ENCODE measurements at regions not wholly inside any gene's neighbourhood (a gene's known extent, or its start where the extent isn't known, plus 50 kb on each side); places are given as distances from the start of the nearest gene placed in this dataset.

DNA sequence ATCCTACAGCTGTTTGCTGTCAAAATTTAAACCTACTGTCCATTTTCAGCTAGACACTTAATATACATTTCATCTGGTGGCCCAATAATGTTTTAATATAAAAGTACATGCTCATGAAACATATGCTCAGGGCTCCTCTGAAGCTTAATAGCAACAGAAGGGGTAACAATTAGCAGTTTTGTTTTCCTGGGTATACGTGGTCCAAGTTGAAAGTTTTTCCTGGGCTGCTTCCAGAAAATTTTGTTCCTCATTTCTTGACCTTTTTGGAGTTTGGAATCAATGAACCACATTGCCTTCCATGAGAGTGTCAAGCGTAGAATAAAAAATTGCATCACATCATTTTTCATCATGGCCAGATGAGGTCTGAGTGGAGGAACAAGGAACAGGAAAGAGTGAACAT lies 537.3 kb upstream of the MGMT start:
- Histone ChIP-seq H3K9ac (ENCODE audit: low read length) (no peak overlapping the region), H3K9me3 (ENCODE audit: low read length) (no peaks in the 10 kb centered on the region), H3K27me3 (ENCODE audit: low read length) (no peaks in the 10 kb centered on the region), H2AFZ (ENCODE audit: low read length) (no peak overlapping the region), H4K20me1 (ENCODE audit: insufficient read depth, low read depth, low read length) (no peaks in the 10 kb centered on the region), H3K4me2 (ENCODE audit: low read depth, low read length, poor library complexity, severe bottlenecking) (no peak overlapping the region), H3K79me2 (ENCODE audit: low read length) (no peaks in the 10 kb centered on the region), H3K9me2 (replicated peaks; ENCODE audit: insufficient read depth, low read length) (no peaks in the 10 kb centered on the region), H3K4me1 (ENCODE audit: low read length) (no peaks in the 10 kb centered on the region), H3K4me3 (ENCODE audit: low read length) (no peak overlapping the region), H3K27ac (ENCODE audit: low read length) (no peak overlapping the region), H3K36me3 (ENCODE audit: insufficient read depth, low read length) (no peaks in the 10 kb centered on the region)
- no peak for DNase-seq

DNA sequence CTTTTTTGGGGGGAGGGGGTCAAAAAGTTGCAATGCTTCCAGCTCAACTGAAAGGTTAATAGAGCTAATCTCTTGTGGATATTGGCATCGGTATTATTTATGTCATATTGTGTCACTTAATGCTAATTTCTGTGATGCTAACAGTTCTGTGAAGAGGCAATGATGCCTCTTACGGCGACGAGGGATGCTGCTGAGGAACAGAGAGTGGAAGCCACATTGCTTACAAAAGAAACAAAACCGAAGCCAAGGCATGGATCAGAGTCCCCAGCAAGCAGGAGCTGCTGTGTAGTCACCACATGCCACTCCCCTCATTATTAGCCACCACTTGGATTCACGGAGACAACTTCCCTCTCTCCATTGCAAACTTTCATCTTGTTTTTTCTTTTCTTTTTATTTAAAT lies 536.5 kb upstream of the MGMT start:
- Histone ChIP-seq H3K9me3 (ENCODE audit: low read length) (no peaks in the 10 kb centered on the region), H3K4me1 (ENCODE audit: low read length) (no peaks in the 10 kb centered on the region), H3K4me3 (ENCODE audit: low read length) (no peak overlapping the region), H3K79me2 (ENCODE audit: low read length) (no peaks in the 10 kb centered on the region), H3K4me2 (ENCODE audit: low read depth, low read length, poor library complexity, severe bottlenecking) (no peak overlapping the region), H3K36me3 (ENCODE audit: insufficient read depth, low read length) (no peaks in the 10 kb centered on the region), H3K9me2 (replicated peaks; ENCODE audit: insufficient read depth, low read length) (no peaks in the 10 kb centered on the region), H3K27me3 (ENCODE audit: low read length) (no peaks in the 10 kb centered on the region), H2AFZ (ENCODE audit: low read length) (no peak overlapping the region), H3K27ac (ENCODE audit: low read length) (no peak overlapping the region), H4K20me1 (ENCODE audit: insufficient read depth, low read depth, low read length) (no peaks in the 10 kb centered on the region), H3K9ac (ENCODE audit: low read length) (no peak overlapping the region)
- no peak for DNase-seq

DNA sequence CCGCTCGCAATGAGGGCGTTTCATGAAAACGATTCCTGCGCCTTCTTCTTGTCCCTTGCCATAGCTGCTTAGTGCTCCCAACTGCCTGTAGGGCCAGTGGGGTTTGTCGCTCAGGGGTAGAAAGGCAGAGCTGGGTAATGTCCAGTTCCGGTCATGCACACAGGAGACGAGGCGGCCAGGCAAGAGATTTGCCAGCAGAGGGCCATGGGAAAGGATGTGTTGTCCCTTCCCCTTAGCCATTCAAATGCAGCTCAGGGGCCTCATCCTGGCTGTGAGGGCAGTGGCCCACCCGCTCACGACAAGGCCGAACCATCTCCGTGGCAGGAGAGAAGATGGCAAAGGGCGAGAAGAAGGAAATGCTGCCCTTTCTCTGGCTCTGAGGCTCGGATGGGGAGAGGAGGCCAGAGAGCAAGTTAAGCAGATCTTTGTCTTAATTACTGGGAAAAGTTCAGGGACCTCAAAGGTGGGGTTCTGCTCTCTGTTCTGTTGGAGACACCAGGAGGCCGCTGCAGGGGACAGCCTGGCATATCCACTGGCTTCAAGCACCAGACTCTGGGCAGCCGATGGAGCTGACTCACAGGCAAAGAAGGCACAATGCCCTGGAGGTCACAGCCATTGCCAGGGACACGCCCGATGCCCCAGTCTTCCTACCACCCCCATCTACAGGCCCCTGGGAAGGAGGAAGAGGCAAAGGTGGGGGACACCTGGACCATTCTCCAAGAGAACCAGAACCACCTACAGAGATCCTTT lies 534.8 kb upstream of the MGMT start:
- Histone ChIP-seq H3K9ac (ENCODE audit: low read length) (no peak overlapping the region), H3K9me2 (replicated peaks; ENCODE audit: insufficient read depth, low read length) (no peaks in the 10 kb centered on the region), H3K4me1 (ENCODE audit: low read length) (no peaks in the 10 kb centered on the region), H4K20me1 (ENCODE audit: insufficient read depth, low read depth, low read length) (no peaks in the 10 kb centered on the region), H2AFZ (ENCODE audit: low read length) (no peak overlapping the region), H3K36me3 (ENCODE audit: insufficient read depth, low read length) (no peaks in the 10 kb centered on the region), H3K27ac (ENCODE audit: low read length) (no peak overlapping the region), H3K4me3 (ENCODE audit: low read length) (no peak overlapping the region), H3K9me3 (ENCODE audit: low read length) (no peaks in the 10 kb centered on the region), H3K79me2 (ENCODE audit: low read length) (no peaks in the 10 kb centered on the region), H3K4me2 (ENCODE audit: low read depth, low read length, poor library complexity, severe bottlenecking) (no peak overlapping the region), H3K27me3 (ENCODE audit: low read length) (no peaks in the 10 kb centered on the region)
- no peak for DNase-seq

DNA sequence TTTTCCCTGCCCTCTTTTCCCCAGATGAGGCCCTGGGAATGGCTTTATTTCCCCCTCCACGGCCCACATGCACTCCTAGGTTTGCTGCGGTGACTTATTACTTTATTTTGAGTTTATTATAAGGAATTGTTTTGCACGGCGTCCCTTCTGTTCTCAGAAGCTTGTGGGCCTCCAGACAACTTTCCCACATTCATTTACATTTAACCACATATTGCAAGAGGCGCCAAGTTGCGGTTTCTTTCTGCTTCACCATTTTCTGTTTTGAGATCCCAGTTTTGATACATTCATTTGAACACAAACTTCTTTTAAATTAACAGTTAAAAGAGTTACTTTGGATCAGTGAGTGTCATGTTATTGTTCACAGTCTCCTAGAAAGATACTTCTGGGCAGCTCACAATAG lies 532.5 kb upstream of the MGMT start:
- Histone ChIP-seq H3K27me3 (ENCODE audit: low read length) (no peaks in the 10 kb centered on the region), H3K4me2 (ENCODE audit: low read depth, low read length, poor library complexity, severe bottlenecking) (no peak overlapping the region), H3K9me3 (ENCODE audit: low read length) (no peaks in the 10 kb centered on the region), H3K36me3 (ENCODE audit: insufficient read depth, low read length) (no peaks in the 10 kb centered on the region), H3K4me3 (ENCODE audit: low read length) (no peak overlapping the region), H3K4me1 (ENCODE audit: low read length) (no peaks in the 10 kb centered on the region), H3K27ac (ENCODE audit: low read length) (no peak overlapping the region), H4K20me1 (ENCODE audit: insufficient read depth, low read depth, low read length) (no peaks in the 10 kb centered on the region), H3K9ac (ENCODE audit: low read length) (no peak overlapping the region), H3K79me2 (ENCODE audit: low read length) (no peaks in the 10 kb centered on the region), H3K9me2 (replicated peaks; ENCODE audit: insufficient read depth, low read length) (no peaks in the 10 kb centered on the region), H2AFZ (ENCODE audit: low read length) (no peak overlapping the region)
- DNase-seq: no peak

DNA sequence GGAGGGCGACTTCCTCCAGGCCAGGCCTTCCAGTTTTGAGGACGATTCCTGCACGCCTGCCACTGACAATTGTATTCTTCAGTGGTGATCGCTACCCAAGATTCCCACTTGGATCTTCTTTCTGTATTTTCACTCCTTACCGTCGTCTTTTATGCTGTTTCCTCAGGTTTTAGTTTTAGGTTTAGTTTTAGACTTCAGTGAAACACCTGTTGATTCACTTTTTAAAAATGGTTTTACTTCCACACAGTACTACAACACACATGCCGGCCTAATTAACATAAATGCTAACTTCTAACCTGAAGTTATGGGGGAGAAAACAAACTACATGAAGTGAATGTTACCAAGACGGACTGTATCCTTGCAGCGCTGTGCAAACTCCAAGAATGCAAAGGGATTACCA lies 530.6 kb upstream of the MGMT start:
- Histone ChIP-seq H3K36me3 (ENCODE audit: insufficient read depth, low read length) (no peaks in the 10 kb centered on the region), H4K20me1 (ENCODE audit: insufficient read depth, low read depth, low read length) (no peaks in the 10 kb centered on the region), H3K4me2 (ENCODE audit: low read depth, low read length, poor library complexity, severe bottlenecking) (no peak overlapping the region), H3K79me2 (ENCODE audit: low read length) (no peaks in the 10 kb centered on the region), H3K27ac (ENCODE audit: low read length) (no peak overlapping the region), H3K27me3 (ENCODE audit: low read length) (no peaks in the 10 kb centered on the region), H3K9ac (ENCODE audit: low read length) (no peak overlapping the region), H3K9me2 (replicated peaks; ENCODE audit: insufficient read depth, low read length) (no peaks in the 10 kb centered on the region), H3K4me1 (ENCODE audit: low read length) (no peaks in the 10 kb centered on the region), H3K4me3 (ENCODE audit: low read length) (no peak overlapping the region), H2AFZ (ENCODE audit: low read length) (no peak overlapping the region), H3K9me3 (ENCODE audit: low read length) (no peaks in the 10 kb centered on the region)
- DNase-seq: no peak

DNA sequence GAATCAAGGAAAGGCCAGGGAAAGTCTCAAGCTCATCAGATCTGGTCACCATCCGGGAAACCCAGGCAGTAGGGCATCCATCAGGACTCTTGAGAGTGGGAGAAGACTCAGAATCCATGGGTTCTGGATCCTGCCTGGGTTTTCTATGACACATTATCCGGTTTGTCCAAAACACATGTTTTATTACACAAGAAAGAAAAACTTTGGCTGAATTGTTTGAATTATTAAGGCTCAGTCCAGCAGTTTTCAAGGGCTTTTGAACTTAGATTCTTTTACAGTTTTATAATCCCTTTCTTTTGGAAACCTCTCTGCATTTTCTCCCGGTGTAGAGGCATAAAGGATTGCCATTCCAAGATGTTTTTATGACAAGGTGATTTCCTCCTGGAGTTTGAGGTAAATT lies 528.5 kb upstream of the MGMT start:
- Histone ChIP-seq H3K9ac (ENCODE audit: low read length) (no peak overlapping the region), H3K79me2 (ENCODE audit: low read length) (no peaks in the 10 kb centered on the region), H3K9me3 (ENCODE audit: low read length) (no peaks in the 10 kb centered on the region), H3K4me2 (ENCODE audit: low read depth, low read length, poor library complexity, severe bottlenecking) (no peak overlapping the region), H3K4me3 (ENCODE audit: low read length) (no peak overlapping the region), H3K9me2 (replicated peaks; ENCODE audit: insufficient read depth, low read length) (no peaks in the 10 kb centered on the region), H2AFZ (ENCODE audit: low read length) (no peak overlapping the region), H3K27me3 (ENCODE audit: low read length) (no peaks in the 10 kb centered on the region), H3K4me1 (ENCODE audit: low read length) (no peaks in the 10 kb centered on the region), H3K27ac (ENCODE audit: low read length) (no peak overlapping the region), H4K20me1 (ENCODE audit: insufficient read depth, low read depth, low read length) (no peaks in the 10 kb centered on the region), H3K36me3 (ENCODE audit: insufficient read depth, low read length) (no peaks in the 10 kb centered on the region)
- no peak for DNase-seq

DNA sequence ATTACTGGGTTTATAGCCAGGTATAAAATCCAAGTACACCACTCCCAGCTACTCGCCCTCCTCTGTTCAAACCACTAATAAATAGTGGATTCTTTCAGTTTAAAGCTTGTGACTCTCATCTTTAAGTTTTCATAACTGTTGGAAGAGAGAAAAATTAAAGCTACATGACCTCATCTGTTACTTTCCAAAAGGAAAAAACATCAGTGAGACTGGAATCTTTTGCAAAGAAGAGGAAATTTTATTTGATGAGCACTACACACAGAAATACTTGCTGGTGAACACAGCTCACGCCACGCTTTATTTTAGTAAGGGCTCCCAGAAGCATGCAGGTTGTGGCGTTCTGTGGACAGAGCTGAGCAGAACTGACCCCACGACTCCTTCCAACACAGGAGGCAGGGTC lies 527.0 kb upstream of the MGMT start:
- Histone ChIP-seq H3K4me2 (ENCODE audit: low read depth, low read length, poor library complexity, severe bottlenecking) (no peak overlapping the region), H3K9me2 (replicated peaks; ENCODE audit: insufficient read depth, low read length) (no peaks in the 10 kb centered on the region), H3K4me1 (ENCODE audit: low read length) (no peaks in the 10 kb centered on the region), H3K9me3 (ENCODE audit: low read length) (no peaks in the 10 kb centered on the region; the same call in 1 of the 2 replicates), H3K27ac (ENCODE audit: low read length) (no peak overlapping the region), H3K27me3 (ENCODE audit: low read length) (no peaks in the 10 kb centered on the region), H4K20me1 (ENCODE audit: insufficient read depth, low read depth, low read length) (no peaks in the 10 kb centered on the region), H3K9ac (ENCODE audit: low read length) (no peak overlapping the region), H2AFZ (ENCODE audit: low read length) (no peak overlapping the region), H3K36me3 (ENCODE audit: insufficient read depth, low read length) (no peaks in the 10 kb centered on the region), H3K79me2 (ENCODE audit: low read length) (no peaks in the 10 kb centered on the region), H3K4me3 (ENCODE audit: low read length) (no peak overlapping the region)
- no peak for DNase-seq

DNA sequence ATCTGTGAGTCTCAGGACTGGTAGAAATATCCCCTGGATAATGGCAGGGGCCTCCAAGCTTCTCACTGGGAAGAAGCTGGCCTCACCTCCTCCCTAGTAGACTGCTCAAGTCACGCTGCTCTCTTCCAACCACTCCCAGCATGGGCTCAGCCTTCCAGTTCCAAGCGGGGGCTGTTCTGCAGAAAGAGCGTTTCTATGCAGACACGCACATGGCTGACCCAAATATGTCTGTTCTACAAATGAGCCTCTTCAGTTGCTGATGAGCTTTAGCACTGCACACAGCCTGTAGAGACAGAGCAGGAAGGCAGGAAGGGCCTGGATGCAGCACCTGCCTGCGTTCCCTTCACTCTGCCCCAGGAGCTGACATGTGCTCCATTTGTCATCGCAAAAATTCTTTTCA lies 523.9 kb upstream of the MGMT start:
- Histone ChIP-seq H3K79me2 (ENCODE audit: low read length) (no peaks in the 10 kb centered on the region), H3K27me3 (ENCODE audit: low read length) (no peaks in the 10 kb centered on the region), H3K4me3 (ENCODE audit: low read length) (no peak overlapping the region), H3K4me1 (ENCODE audit: low read length) (no peaks in the 10 kb centered on the region), H3K36me3 (ENCODE audit: insufficient read depth, low read length) (no peaks in the 10 kb centered on the region), H2AFZ (ENCODE audit: low read length) (no peak overlapping the region), H3K4me2 (ENCODE audit: low read depth, low read length, poor library complexity, severe bottlenecking) (no peak overlapping the region), H4K20me1 (ENCODE audit: insufficient read depth, low read depth, low read length) (no peaks in the 10 kb centered on the region), H3K9me2 (replicated peaks; ENCODE audit: insufficient read depth, low read length) (no peaks in the 10 kb centered on the region), H3K9me3 (ENCODE audit: low read length) (peaks cover 7% of the 10 kb centered on the region), H3K9ac (ENCODE audit: low read length) (no peak overlapping the region), H3K27ac (ENCODE audit: low read length) (no peak overlapping the region)
- DNase-seq: no peak
